ENCODE measurements at regions not wholly inside any gene's neighbourhood (a gene's known extent, or its start where the extent isn't known, plus 50 kb on each side); places are given as distances from the start of the nearest gene placed in this dataset.

DNA sequence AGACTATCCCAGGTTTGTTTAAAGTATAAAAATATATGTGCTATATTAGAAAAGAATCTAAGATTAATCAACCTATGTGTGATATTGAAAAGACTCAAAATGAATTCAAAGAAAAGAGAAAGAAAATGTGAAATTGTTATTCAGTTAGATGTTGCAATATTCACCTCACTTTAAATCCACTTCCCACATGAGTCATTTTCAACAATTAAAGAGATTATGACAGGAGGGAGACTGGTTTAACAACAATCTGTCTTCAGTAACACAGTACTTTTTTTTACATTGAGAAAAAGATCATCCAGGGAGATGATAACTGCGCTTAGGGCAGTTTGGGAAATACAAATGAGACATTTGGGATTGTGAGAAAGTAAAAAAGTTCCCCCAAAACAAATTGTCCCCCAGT is 1246.2 kb downstream of the SLITRK1 start:
- TF ChIP-seq CTCF (IDR thresholded peaks at IDR 0.05; ENCODE audit: poor library complexity, severe bottlenecking) (no peak), EZH2 (IDR thresholded peaks at IDR 0.05; ENCODE audit: borderline replicate concordance, insufficient read depth, low read length, poor library complexity, severe bottlenecking) (no peak), RAD21 (conservative IDR thresholded peaks at IDR 0.05) (no peak), EP300 (conservative IDR thresholded peaks at IDR 0.05; ENCODE audit: poor library complexity, severe bottlenecking) (no peak), SMC3 (conservative IDR thresholded peaks at IDR 0.05; ENCODE audit: poor library complexity) (no peak), POLR2AphosphoS5 (IDR thresholded peaks at IDR 0.05) (no peak), TAF1 (IDR thresholded peaks at IDR 0.05; ENCODE audit: low read depth) (no peak), MXI1 (conservative IDR thresholded peaks at IDR 0.05; ENCODE audit: poor library complexity, severe bottlenecking) (no peak)
- TF ChIP-seq, protein P1, sequence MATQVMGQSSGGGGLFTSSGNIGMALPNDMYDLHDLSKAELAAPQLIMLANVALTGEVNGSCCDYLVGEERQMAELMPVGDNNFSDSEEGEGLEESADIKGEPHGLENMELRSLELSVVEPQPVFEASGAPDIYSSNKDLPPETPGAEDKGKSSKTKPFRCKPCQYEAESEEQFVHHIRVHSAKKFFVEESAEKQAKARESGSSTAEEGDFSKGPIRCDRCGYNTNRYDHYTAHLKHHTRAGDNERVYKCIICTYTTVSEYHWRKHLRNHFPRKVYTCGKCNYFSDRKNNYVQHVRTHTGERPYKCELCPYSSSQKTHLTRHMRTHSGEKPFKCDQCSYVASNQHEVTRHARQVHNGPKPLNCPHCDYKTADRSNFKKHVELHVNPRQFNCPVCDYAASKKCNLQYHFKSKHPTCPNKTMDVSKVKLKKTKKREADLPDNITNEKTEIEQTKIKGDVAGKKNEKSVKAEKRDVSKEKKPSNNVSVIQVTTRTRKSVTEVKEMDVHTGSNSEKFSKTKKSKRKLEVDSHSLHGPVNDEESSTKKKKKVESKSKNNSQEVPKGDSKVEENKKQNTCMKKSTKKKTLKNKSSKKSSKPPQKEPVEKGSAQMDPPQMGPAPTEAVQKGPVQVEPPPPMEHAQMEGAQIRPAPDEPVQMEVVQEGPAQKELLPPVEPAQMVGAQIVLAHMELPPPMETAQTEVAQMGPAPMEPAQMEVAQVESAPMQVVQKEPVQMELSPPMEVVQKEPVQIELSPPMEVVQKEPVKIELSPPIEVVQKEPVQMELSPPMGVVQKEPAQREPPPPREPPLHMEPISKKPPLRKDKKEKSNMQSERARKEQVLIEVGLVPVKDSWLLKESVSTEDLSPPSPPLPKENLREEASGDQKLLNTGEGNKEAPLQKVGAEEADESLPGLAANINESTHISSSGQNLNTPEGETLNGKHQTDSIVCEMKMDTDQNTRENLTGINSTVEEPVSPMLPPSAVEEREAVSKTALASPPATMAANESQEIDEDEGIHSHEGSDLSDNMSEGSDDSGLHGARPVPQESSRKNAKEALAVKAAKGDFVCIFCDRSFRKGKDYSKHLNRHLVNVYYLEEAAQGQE (IDR thresholded peaks at IDR 0.05; ENCODE audit: borderline replicate concordance) = no peak
